WERI-Rb-1 (cell line): ENCODE measurements at regions not wholly inside any gene's neighbourhood (a gene's known extent, or its start where the extent isn't known, plus 50 kb on each side); places are given as distances from the start of the nearest gene placed in this dataset.

Experiments
- DNase-seq: peaks from one replicate; pipeline ENCODE4 v3.0.0-alpha.2; 2020
- H3K27ac ChIP-seq: fragments of 250-450 bp; sonication (Bioruptor Pico); 2 replicates; pipeline ENCODE4 v1.5.1; 2020; ENCODE audit warnings: mild to moderate bottlenecking, moderate library complexity
- H3K27me3 ChIP-seq: fragments of 250-450 bp; sonication (Bioruptor Pico); 2 replicates; pipeline ENCODE4 v1.5.1; 2021; ENCODE audit warnings: mild to moderate bottlenecking, low read depth, moderate library complexity; ENCODE audit not compliant: insufficient read depth, severe bottlenecking
- H3K36me3 ChIP-seq: fragments of 250-450 bp; sonication (Bioruptor Pico); 2 replicates; pipeline ENCODE4 v1.5.1; 2020; ENCODE audit warnings: mild to moderate bottlenecking, moderate library complexity
- H3K4me3 ChIP-seq: 2 replicates; pipeline ENCODE4 v1.5.1; 2011; ENCODE audit warnings: low read depth, mild to moderate bottlenecking, control low read depth, low read length
- H3K9me3 ChIP-seq: fragments of 250-450 bp; sonication (Bioruptor Pico); 2 replicates; pipeline ENCODE4 v1.5.1; 2021; ENCODE audit warnings: mild to moderate bottlenecking, moderate library complexity; ENCODE audit not compliant: severe bottlenecking
- TF ChIP-seq, protein P1 (sequence below): IDR thresholded peaks from 2 replicates; pipeline ENCODE4 v1.5.1; 2011; ENCODE audit warnings: low read depth, mild to moderate bottlenecking, control low read depth, inconsistent platforms, low read length

DNA sequence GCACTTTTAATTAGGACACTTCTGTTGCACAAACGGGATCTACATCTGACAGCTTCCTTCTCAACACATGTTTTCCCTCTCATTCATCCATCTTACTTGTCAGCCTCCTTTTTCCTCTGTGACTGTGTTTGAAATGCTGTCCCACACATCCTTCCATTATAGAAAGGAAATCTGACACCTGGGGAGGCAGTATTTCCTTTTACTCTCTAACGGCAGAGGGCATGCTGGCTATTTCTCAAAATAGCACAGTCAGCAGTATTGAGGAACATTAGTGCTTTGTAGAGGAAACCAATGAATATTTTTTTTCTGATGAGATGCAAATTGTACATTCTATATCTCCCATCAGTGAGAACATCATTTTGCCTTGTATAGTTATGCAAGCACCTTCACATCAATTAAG, 668.7 kb downstream of the SLC4A3 start:
- Histone ChIP-seq H3K9me3 (no peaks in the 10 kb centered on the region), H3K4me3 (no peak overlapping the region), H3K36me3 (no peaks in the 10 kb centered on the region), H3K27ac (no peak overlapping the region), H3K27me3 (no peaks in the 10 kb centered on the region)
- TF ChIP-seq, protein P1, sequence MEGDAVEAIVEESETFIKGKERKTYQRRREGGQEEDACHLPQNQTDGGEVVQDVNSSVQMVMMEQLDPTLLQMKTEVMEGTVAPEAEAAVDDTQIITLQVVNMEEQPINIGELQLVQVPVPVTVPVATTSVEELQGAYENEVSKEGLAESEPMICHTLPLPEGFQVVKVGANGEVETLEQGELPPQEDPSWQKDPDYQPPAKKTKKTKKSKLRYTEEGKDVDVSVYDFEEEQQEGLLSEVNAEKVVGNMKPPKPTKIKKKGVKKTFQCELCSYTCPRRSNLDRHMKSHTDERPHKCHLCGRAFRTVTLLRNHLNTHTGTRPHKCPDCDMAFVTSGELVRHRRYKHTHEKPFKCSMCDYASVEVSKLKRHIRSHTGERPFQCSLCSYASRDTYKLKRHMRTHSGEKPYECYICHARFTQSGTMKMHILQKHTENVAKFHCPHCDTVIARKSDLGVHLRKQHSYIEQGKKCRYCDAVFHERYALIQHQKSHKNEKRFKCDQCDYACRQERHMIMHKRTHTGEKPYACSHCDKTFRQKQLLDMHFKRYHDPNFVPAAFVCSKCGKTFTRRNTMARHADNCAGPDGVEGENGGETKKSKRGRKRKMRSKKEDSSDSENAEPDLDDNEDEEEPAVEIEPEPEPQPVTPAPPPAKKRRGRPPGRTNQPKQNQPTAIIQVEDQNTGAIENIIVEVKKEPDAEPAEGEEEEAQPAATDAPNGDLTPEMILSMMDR: no peak
- no peak for DNase-seq

DNA sequence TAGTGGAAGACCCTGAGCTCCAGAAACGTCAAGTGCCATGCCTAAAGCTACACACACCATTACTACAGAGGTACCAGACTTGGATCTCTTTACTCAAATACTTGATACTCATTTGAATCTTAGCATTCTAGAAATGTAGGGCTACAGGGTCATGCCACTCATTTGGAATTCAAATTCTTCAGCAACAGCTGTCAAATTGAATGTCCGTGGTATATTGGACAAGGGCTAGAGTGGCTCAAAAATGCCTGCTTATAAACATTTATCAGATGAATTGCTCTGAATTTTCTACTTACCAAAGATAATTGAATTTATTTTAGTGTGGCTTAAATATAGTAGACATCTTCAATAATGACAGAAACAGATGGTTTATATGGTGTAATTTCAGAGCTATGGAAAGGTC, 669.7 kb downstream of the SLC4A3 start:
- H3K27ac ChIP-seq: no peak overlapping the region
- H3K4me3 ChIP-seq: no peak overlapping the region
- no peaks in the 10 kb centered on the region for H3K36me3 ChIP-seq
- H3K27me3 ChIP-seq: no peaks in the 10 kb centered on the region
- H3K9me3 ChIP-seq: no peaks in the 10 kb centered on the region
- no peak for DNase-seq
- TF ChIP-seq, protein P1: no peak

DNA sequence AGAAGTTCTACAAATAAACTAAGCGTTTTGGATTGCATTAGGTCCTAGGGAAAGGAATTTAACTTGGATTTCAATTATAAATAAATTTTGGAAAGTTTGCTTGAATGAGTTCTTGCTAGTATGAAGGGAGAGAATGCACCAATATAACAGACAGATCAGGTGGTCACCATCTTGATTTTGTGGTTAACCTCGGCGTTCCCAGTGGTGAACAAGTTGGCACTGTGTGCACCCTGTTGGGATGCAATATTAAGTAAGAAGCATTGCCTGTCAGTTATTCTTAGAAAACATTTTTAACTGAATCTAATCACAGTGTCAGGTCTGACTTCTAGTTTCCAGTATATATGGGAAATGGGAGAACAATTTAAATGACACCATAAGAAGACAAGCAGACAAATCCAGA, 673.4 kb downstream of the SLC4A3 start:
- TF ChIP-seq, protein P1: no peak
- DNase-seq: no peak

DNA sequence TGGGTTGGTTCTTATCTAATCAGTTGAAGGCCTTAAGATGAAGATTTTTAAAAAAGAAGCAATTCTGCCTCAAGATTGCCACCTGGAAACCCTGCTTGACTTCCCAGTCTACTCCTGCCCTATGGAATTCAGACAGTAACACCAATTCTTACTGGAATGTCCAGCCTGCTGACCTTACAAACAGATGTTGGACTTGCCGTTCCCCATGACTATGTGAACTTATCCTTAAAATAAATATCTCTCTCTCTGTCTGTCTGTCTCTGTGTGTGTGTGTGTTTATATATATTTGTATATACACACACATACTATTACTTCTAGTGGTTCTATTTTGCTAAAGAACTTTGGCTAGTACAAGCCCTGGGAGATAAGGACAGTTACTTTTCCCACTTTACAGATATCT, 675.3 kb downstream of the SLC4A3 start:
- H3K9me3 ChIP-seq: no peaks in the 10 kb centered on the region
- no peaks in the 10 kb centered on the region for H3K27me3 ChIP-seq
- no peak overlapping the region for H3K4me3 ChIP-seq
- H3K36me3 ChIP-seq: no peaks in the 10 kb centered on the region
- TF ChIP-seq, protein P1: no peak
- no peak overlapping the region for H3K27ac ChIP-seq
- DNase-seq: no peak

More for the DNA sequence above, 673.4 kb downstream of the SLC4A3 start:
- H3K27ac ChIP-seq: no peak overlapping the region
- H3K4me3 ChIP-seq: no peak overlapping the region
- no peaks in the 10 kb centered on the region for H3K9me3 ChIP-seq
- no peaks in the 10 kb centered on the region for H3K27me3 ChIP-seq
- H3K36me3 ChIP-seq: no peaks in the 10 kb centered on the region

DNA sequence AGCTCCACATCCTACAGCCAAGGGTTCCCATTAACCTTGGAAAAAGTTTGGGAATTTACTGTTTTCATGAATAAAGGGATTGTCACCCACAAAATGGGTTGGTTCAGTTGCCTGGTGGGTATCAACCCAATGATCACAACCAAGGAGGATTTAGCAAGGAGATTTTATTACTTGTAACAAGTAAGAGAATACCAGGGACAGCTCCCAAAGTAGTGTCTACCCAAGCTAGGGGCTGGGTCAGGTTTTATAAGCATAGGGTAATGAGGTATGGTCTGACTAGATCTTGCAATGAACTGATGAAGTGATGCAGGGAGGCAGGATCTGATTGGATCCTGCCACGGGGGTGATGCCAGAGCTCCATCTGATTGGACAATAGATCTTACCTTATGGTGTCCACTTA, 681.8 kb downstream of the SLC4A3 start:
- H3K4me3 ChIP-seq: no peak overlapping the region
- no peak overlapping the region for H3K27ac ChIP-seq
- no peak for DNase-seq

DNA sequence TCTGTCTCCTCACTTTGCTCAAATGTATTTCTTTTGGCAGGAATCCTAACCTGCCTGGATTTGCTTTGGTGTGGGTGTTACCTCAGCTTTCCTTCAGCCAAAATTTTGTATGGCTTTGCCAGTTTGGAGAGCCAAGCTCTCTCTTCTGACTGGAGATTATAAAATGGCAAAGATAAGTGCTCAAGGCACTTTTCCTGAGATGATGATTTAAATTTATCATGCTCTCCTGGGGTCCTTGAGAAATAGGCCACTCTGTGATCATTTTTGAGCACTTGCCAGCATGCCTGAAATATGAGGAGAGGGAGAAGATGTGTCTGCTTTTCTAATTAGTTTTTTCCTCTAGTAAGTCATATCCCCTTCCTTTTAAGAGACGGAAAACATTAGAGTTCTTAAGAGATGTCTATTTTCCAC, 683.0 kb downstream of the SLC4A3 start:
- H3K27me3 ChIP-seq: no peaks in the 10 kb centered on the region
- no peak for DNase-seq
- TF ChIP-seq, protein P1: no peak
- H3K9me3 ChIP-seq: no peaks in the 10 kb centered on the region
- H3K4me3 ChIP-seq: no peak overlapping the region
- no peak overlapping the region for H3K27ac ChIP-seq
- no peaks in the 10 kb centered on the region for H3K36me3 ChIP-seq

More for the DNA sequence above, 681.8 kb downstream of the SLC4A3 start:
- TF ChIP-seq, protein P1: no peak
- no peaks in the 10 kb centered on the region for H3K36me3 ChIP-seq
- H3K9me3 ChIP-seq: no peaks in the 10 kb centered on the region
- no peaks in the 10 kb centered on the region for H3K27me3 ChIP-seq
